ENCODE measurements at regions not wholly inside any gene's neighbourhood (a gene's known extent, or its start where the extent isn't known, plus 50 kb on each side); places are given as distances from the start of the nearest gene placed in this dataset.

GRCh38 chr22:22165936-22166710 lies 78.5 kb upstream of the VPREB1 start:
- H3F3A ChIP-seq (ENCODE audit: insufficient read depth, low read length, poor library complexity, severe bottlenecking): no peaks in the 10 kb centered on the region
- no peak overlapping the region for H3K4me2 ChIP-seq (ENCODE audit: low read length)
- H3K79me2 ChIP-seq (replicated peaks; ENCODE audit: insufficient read depth, low read length): no peaks in the 10 kb centered on the region
- H3K9me2 ChIP-seq (ENCODE audit: insufficient read depth, low read length): no peaks in the 10 kb centered on the region
- H3K36me3 ChIP-seq (ENCODE audit: insufficient read depth, low read length): no peaks in the 10 kb centered on the region
- no peak for TF ChIP-seq EZH2 (IDR thresholded peaks at IDR 0.05; ENCODE audit: borderline replicate concordance, insufficient read depth, low read length, poor library complexity, severe bottlenecking)
- no peak for TF ChIP-seq TAF1 (IDR thresholded peaks at IDR 0.05; ENCODE audit: low read depth)
- TF ChIP-seq MXI1 (conservative IDR thresholded peaks at IDR 0.05; ENCODE audit: poor library complexity, severe bottlenecking): no peak
- no peak for TF ChIP-seq RAD21 (conservative IDR thresholded peaks at IDR 0.05)
- TF ChIP-seq EP300 (conservative IDR thresholded peaks at IDR 0.05; ENCODE audit: poor library complexity, severe bottlenecking): no peak
- no peak for TF ChIP-seq REST (IDR thresholded peaks at IDR 0.05; ENCODE audit: borderline replicate concordance)
- TF ChIP-seq CTCF (IDR thresholded peaks at IDR 0.05; ENCODE audit: poor library complexity, severe bottlenecking): no peak
- TF ChIP-seq POLR2AphosphoS5 (IDR thresholded peaks at IDR 0.05): no peak
- no peak for TF ChIP-seq SMC3 (conservative IDR thresholded peaks at IDR 0.05; ENCODE audit: poor library complexity)
- H2AFZ ChIP-seq (ENCODE audit: low read depth, low read length): no peak overlapping the region
- no peak overlapping the region for H3K27ac ChIP-seq (ENCODE audit: low read length)
- H3K4me3 ChIP-seq (ENCODE audit: low read length): no peak overlapping the region
- no peaks in the 10 kb centered on the region for H3K9me3 ChIP-seq (ENCODE audit: low read length)
- no peak overlapping the region for H3K9ac ChIP-seq (ENCODE audit: low read length)
- peaks cover 29% of the 10 kb centered on the region for H3K27me3 ChIP-seq (ENCODE audit: insufficient read depth, low read depth, low read length)
- H4K20me1 ChIP-seq (ENCODE audit: insufficient read depth): no peaks in the 10 kb centered on the region

DNA sequence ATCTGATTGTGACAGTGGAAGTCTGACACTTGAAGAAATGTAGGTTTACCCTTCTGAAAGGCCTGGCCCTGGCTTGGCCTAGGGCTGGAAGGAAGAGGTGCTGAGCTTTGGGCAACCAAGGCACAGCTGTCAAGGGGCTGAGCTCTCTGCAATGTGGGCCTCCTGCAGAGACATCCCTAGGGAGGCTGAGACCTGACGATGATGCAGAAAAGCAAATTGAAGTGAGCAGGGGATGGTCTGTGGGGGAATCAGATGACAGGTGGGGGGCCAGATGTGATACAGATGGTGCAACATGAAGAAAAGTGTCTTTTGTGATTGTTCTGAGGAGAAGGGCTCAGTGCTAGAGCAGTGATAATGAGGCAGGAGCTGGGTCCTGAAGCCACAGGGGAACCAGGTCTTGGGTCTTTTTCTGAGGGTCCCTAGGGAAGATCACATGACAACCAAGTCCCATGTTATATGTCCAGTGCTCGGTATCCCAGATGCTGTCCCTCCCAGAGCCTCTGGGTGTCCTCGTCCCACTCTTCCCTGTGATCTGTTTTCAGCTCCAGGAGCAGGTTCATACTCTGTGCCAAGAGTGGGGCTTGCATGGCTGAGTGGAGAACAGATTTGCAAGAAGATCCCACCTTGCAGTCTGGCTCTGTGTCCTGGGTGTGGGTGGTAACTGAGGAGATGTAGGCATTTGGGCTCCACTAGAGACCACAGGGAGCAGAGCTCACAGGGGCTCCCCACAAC lies 79.9 kb upstream of the VPREB1 start:
- no peak overlapping the region for H3K4me2 ChIP-seq (ENCODE audit: low read length)
- H3K4me3 ChIP-seq (ENCODE audit: low read length): no peak overlapping the region
- H3K27ac ChIP-seq (ENCODE audit: low read length): no peak overlapping the region
- peaks cover 24% of the 10 kb centered on the region for H3K27me3 ChIP-seq (ENCODE audit: insufficient read depth, low read depth, low read length)
- no peak overlapping the region for H2AFZ ChIP-seq (ENCODE audit: low read depth, low read length)
- no peaks in the 10 kb centered on the region for H3K9me2 ChIP-seq (ENCODE audit: insufficient read depth, low read length)
- no peaks in the 10 kb centered on the region for H3F3A ChIP-seq (ENCODE audit: insufficient read depth, low read length, poor library complexity, severe bottlenecking)
- no peaks in the 10 kb centered on the region for H4K20me1 ChIP-seq (ENCODE audit: insufficient read depth)
- no peaks in the 10 kb centered on the region for H3K36me3 ChIP-seq (ENCODE audit: insufficient read depth, low read length)
- TF ChIP-seq MXI1 (conservative IDR thresholded peaks at IDR 0.05; ENCODE audit: poor library complexity, severe bottlenecking) (no peak), RAD21 (conservative IDR thresholded peaks at IDR 0.05) (no peak), CTCF (IDR thresholded peaks at IDR 0.05; ENCODE audit: poor library complexity, severe bottlenecking) (no peak), POLR2AphosphoS5 (IDR thresholded peaks at IDR 0.05) (no peak), EP300 (conservative IDR thresholded peaks at IDR 0.05; ENCODE audit: poor library complexity, severe bottlenecking) (no peak), TAF1 (IDR thresholded peaks at IDR 0.05; ENCODE audit: low read depth) (no peak), EZH2 (IDR thresholded peaks at IDR 0.05; ENCODE audit: borderline replicate concordance, insufficient read depth, low read length, poor library complexity, severe bottlenecking) (no peak), SMC3 (conservative IDR thresholded peaks at IDR 0.05; ENCODE audit: poor library complexity) (no peak), REST (IDR thresholded peaks at IDR 0.05; ENCODE audit: borderline replicate concordance) (no peak)
- no peaks in the 10 kb centered on the region for H3K9me3 ChIP-seq (ENCODE audit: low read length)
- no peak overlapping the region for H3K9ac ChIP-seq (ENCODE audit: low read length)
- no peaks in the 10 kb centered on the region for H3K79me2 ChIP-seq (replicated peaks; ENCODE audit: insufficient read depth, low read length)
